HUES6 (cell line): ENCODE measurements at regions not wholly inside any gene's neighbourhood (a gene's known extent, or its start where the extent isn't known, plus 50 kb on each side); places are given as distances from the start of the nearest gene placed in this dataset.

Experiments
- H3K27ac ChIP-seq: 2 replicates; pipeline ENCODE4 v1.7.0; 2013; ENCODE audit warnings: low read depth, mild to moderate bottlenecking, low read length, inconsistent platforms
- H3K27me3 ChIP-seq: 2 replicates; pipeline ENCODE4 v1.6.1; 2013; ENCODE audit warnings: low read length; ENCODE audit not compliant: control insufficient read depth, insufficient read depth
- H3K36me3 ChIP-seq: 2 replicates; pipeline ENCODE4 v1.6.1; 2013; ENCODE audit warnings: low read length; ENCODE audit not compliant: control insufficient read depth, insufficient read depth
- H3K4me1 ChIP-seq: 2 replicates; pipeline ENCODE4 v1.6.1; 2013; ENCODE audit warnings: low read length; ENCODE audit not compliant: control insufficient read depth, insufficient read depth
- H3K4me3 ChIP-seq: 2 replicates; pipeline ENCODE4 v1.5.1; 2013; ENCODE audit warnings: low read depth, low read length
- H3K9ac ChIP-seq: one replicate; pipeline ENCODE4 v1.6.1; 2013; ENCODE audit warnings: mild to moderate bottlenecking, low read length
- H3K9me3 ChIP-seq: 2 replicates; pipeline ENCODE4 v1.6.1; 2013; ENCODE audit warnings: low read depth, low read length; ENCODE audit not compliant: control insufficient read depth, insufficient read depth

DNA sequence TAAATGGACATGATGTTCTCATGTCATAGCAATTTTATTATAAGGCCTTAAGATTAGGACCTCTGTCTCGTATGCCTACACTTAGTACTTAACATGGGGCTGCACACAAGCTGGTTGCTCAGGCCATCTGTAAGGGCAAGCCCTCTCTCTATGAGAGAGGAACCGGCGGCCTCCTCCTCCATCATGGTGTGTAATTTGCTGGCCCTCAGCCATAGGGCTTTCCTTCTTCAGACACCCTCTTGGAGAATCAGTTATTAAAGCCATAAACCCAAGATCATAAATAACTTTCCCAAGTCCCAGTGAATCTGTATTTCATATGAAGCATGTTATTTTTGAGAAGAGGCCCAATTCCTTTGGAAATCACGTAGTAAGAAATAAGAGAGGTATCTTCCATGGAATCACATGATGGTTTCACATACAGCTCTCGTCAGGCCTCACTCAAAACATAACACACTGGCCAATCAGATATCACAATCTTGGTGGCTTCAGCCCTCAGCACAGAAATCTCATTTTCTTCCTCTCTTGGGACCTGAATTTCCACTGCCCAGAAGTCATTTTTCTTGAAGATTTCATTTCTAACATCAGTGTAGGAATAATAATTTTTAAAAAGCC is 92.6 kb downstream of the RDH14 start:
- no peaks in the 10 kb centered on the region for H3K4me1 ChIP-seq
- no peaks in the 10 kb centered on the region for H3K27me3 ChIP-seq
- H3K4me3 ChIP-seq = no peak overlapping the region
- H3K9me3 ChIP-seq = no peaks in the 10 kb centered on the region
- no peak overlapping the region for H3K9ac ChIP-seq
- H3K36me3 ChIP-seq = no peaks in the 10 kb centered on the region
- no peak overlapping the region for H3K27ac ChIP-seq

DNA sequence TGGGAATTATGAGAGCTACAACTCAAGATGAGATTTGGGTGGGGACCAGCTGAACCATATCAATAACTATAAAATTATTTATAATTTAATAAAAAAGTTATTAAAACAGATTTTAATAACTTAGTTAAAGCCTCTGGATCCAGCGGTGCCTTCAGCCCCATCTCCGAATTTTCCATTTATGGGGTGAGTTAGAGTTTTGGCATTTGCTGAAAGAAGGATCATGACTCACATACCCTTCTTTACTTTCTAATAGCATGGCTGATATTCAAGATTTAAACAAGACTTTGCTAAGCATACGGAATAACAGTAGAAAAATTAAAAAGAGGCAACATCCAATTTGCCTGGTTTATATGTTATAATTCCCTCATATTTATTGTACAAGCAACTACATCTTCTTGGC is 94.5 kb downstream of the RDH14 start:
- H3K4me3 ChIP-seq = no peak overlapping the region
- no peak overlapping the region for H3K27ac ChIP-seq
- no peaks in the 10 kb centered on the region for H3K4me1 ChIP-seq
- H3K9me3 ChIP-seq = no peaks in the 10 kb centered on the region
- H3K36me3 ChIP-seq = no peaks in the 10 kb centered on the region
- H3K9ac ChIP-seq = no peak overlapping the region
- H3K27me3 ChIP-seq = no peaks in the 10 kb centered on the region

DNA sequence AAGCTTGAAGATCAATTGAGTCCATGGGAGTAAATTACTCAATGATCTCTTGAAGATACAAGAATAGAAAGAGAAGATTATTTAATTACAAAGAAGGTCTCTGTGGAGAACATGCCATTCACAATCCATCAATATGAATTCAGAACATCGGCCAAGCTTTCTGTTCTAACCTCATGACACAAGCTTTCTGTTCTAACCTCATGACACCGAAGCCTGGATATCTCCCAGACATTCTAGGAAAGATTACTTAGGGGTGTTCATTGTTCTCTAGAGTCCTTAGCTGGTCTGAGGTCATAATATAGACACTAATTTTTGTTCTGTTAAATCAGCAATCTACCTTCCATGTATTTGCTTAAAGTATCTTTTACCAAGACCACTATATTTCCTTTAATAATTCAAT is 95.5 kb downstream of the RDH14 start:
- Histone ChIP-seq H3K27me3 (no peaks in the 10 kb centered on the region), H3K36me3 (no peaks in the 10 kb centered on the region), H3K9ac (no peak overlapping the region), H3K9me3 (no peaks in the 10 kb centered on the region), H3K4me3 (no peak overlapping the region), H3K27ac (no peak overlapping the region), H3K4me1 (no peaks in the 10 kb centered on the region)

DNA sequence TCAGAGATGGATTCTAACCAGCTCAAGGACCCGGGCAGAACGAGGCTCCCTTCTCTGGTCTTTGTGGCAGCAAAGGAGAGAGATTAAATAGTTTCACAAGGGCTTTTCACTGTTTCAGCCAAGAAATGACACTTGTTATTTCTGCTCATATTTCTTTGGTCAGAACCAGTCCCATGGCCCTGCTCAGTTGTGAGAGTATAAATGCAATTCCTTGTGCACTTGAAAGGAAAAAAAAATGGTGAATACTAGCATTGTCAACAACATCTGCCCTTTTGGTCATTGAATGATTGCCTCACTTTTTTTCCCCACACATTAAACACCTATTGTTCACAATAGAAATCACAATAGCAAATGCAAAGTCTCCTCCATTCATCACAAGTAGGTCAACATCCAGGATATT is 104.4 kb downstream of the RDH14 start:
- Histone ChIP-seq H3K27me3 (no peaks in the 10 kb centered on the region), H3K9ac (no peak overlapping the region), H3K27ac (peak overlapping the region; percentile 74; the same call in 1 of the 2 replicates), H3K36me3 (no peaks in the 10 kb centered on the region), H3K4me1 (peaks cover 16% of the 10 kb centered on the region), H3K9me3 (no peaks in the 10 kb centered on the region), H3K4me3 (no peak overlapping the region)

DNA sequence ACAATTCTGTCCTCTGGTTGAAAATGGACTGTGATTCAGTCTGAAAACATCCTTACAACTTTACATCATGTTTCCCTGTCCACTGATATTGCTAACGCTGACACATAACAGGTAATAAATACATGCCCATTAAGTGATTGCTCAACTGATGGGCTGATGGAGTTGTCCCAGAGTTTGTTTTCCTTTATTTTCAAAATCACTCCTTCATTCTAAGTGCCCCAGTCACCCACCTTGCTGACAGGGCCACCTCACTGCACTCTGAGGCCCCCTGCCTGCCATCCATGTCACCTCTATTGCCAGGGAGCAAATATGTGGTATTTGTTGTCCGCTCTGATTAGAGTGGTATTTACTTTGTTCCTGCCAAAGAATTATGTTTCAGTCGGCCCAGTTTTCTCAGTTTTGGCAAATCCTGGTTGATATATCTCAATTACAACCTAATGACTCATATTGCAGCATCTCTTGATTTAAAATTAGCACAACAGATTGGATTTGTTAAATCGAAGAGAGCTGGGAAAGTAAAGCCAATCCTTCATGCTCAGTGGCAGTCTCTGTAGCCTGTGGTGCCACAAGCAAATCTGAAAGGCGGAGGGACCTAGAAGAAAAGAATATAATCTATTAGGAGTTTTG is 105.1 kb downstream of the RDH14 start:
- H3K4me1 ChIP-seq = peaks cover 16% of the 10 kb centered on the region
- no peaks in the 10 kb centered on the region for H3K9me3 ChIP-seq
- no peaks in the 10 kb centered on the region for H3K27me3 ChIP-seq
- H3K4me3 ChIP-seq = no peak overlapping the region
- no peaks in the 10 kb centered on the region for H3K36me3 ChIP-seq
- H3K27ac ChIP-seq = peak overlapping the region; percentile 74; the same call in 1 of the 2 replicates
- H3K9ac ChIP-seq = no peak overlapping the region

DNA sequence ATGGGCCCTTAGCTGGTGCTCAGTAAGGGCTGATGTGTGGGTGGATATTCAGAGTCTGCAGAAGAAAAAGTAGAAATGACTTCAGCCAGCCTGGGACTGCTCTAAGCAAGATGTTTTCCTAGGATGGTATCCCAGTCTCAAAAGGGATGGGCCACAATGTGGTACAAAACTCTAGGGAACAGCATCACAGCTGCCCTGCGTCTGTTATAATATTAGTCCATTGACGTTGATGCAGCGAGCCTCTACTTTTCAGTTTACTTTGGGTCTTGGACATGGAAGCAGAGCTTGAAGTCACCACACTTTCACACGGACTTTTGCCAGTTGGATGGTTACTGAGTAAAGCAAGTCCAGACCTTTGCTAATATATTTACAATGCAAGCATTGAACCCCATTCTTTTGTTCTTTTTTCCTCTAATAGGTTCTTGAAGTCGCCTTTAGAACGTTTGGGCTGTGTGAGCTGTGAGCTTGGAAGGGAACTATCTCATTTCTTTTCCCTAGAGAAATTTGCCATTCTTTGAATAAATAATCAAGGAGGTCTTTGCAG is 105.7 kb downstream of the RDH14 start:
- no peaks in the 10 kb centered on the region for H3K27me3 ChIP-seq
- no peak overlapping the region for H3K27ac ChIP-seq
- H3K4me3 ChIP-seq = no peak overlapping the region
- peaks cover 16% of the 10 kb centered on the region for H3K4me1 ChIP-seq
- no peak overlapping the region for H3K9ac ChIP-seq
- no peaks in the 10 kb centered on the region for H3K9me3 ChIP-seq
- H3K36me3 ChIP-seq = no peaks in the 10 kb centered on the region

DNA sequence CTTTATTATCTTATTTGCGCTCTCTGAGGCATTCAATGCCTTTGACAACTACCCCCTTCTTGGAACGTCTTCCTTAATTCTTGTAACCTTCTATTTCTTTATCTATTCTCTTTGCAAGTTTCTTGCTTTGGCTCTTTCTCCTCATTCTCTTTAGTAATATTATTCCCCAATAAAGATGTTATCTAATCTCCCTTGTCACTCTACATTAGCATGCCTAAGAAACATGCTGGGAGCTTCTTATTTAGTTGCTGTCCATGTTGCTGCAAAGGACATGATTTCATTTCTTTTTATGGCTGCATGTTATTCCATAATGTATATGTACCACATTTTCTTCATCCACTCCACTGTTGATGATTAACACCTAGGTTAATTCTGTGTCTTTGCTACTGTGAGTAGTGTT is 113.7 kb downstream of the RDH14 start:
- no peaks in the 10 kb centered on the region for H3K4me1 ChIP-seq
- no peaks in the 10 kb centered on the region for H3K9me3 ChIP-seq
- H3K4me3 ChIP-seq = no peak overlapping the region
- H3K9ac ChIP-seq = no peak overlapping the region
- no peaks in the 10 kb centered on the region for H3K27me3 ChIP-seq
- no peak overlapping the region for H3K27ac ChIP-seq
- H3K36me3 ChIP-seq = no peaks in the 10 kb centered on the region

DNA sequence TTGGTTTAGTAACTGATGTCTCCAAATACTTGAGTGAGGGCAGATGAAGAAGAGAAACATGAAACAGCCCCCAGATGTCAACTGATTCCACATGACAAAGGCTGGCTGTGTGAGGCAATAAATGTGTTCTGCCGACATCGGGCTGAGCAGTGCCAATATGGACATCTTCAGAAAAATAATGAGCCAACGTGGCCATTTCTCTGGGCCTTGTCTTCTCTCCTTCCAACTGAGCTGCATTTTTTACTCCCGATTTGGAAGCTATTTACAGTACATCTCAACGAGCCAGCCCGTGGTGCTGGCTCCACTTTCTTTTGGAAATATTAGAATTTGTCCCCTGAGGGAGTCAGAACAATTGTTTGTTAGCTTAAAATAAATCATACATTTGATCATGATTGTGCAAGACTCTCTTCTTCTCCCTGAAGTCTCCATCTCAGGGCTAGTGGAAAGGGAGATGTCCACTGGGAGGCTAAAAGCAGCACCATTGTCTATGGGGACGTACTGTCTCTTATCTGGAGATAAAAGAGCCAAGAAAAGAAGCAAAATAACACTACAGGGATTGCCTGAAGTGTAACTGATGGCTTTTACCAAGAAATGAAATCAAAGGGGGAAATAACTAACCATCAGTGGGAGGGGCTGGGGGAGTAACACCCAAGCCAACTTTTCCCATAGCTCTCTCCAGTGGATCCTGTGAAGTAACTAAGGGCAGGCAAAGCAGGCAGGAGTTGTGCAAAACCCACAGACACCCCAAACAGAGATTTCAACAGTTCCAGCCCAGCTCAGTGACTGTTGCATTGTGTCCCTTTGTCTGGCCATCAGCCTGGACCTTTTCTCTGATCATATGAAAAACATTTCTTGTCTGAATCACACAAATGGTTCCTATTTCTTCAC is 114.8 kb downstream of the RDH14 start:
- Histone ChIP-seq H3K4me1 (no peaks in the 10 kb centered on the region), H3K36me3 (no peaks in the 10 kb centered on the region), H3K27me3 (no peaks in the 10 kb centered on the region), H3K4me3 (no peak overlapping the region), H3K9me3 (no peaks in the 10 kb centered on the region), H3K9ac (no peak overlapping the region), H3K27ac (no peak overlapping the region)

DNA sequence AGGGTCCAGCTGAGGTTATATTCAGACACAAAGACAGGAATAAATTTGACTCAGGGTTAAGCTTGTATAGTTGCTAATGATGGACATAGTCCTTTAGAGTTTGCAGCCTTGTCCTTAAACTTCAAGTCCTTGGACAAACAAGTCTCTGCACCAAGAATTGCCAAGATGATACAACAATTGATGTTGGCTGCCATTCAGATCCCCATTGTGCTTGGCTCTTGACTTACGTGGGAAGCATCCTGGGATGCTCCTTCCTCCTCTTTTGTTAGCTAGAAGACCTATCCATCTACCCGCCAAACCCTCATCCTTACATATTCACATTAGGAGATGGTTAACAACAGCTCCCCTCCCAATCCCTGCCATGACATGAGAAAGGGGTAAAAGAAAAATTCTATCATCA is 115.6 kb downstream of the RDH14 start:
- Histone ChIP-seq H3K27ac (no peak overlapping the region), H3K9me3 (no peaks in the 10 kb centered on the region)

DNA sequence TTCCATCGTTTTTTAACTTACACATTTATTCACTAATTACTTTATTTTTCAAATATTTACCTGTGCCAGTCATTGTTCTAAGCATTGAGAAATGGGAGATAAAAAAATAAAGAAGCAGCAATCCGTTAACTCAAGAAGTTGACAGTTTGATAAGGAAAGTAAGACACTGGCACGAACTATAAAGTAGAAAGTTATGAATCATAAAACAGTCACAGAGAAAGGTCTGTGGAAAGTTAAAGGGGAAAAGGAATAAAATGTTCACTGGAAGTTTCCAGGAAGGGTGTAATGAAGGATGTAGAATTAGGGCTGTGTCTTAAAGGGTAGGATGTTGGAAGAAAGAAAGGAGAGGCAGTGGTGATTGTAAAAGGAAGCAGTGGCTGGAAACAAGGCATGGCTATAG is 118.9 kb downstream of the RDH14 start:
- H3K27ac ChIP-seq = no peak overlapping the region
- no peaks in the 10 kb centered on the region for H3K9me3 ChIP-seq
- no peaks in the 10 kb centered on the region for H3K36me3 ChIP-seq
- H3K4me1 ChIP-seq = no peaks in the 10 kb centered on the region
- H3K27me3 ChIP-seq = no peaks in the 10 kb centered on the region
- no peak overlapping the region for H3K9ac ChIP-seq
- H3K4me3 ChIP-seq = no peak overlapping the region

More for the DNA sequence above, 115.6 kb downstream of the RDH14 start:
- H3K4me1 ChIP-seq = no peaks in the 10 kb centered on the region
- no peak overlapping the region for H3K9ac ChIP-seq
- no peak overlapping the region for H3K4me3 ChIP-seq
- H3K36me3 ChIP-seq = no peaks in the 10 kb centered on the region
- no peaks in the 10 kb centered on the region for H3K27me3 ChIP-seq

DNA sequence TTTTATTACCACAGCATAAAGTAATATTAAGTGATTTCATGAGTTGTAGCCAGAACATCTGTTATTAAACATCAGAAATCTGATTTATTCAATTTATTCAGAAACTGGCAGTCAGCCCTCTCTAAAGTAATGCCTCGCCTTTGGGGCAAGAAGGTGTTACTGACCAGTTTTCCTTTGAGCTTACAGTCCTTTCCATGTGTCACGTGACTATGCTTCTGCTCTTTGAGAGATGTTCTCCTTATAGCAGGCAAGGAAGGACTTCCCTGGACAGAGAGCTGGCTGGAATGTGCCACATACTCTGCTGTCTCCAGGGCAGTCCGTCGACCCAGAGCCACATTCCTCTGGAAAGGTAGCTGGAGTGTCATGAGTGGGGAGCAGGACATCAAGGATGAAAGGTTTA is 119.7 kb downstream of the RDH14 start:
- Histone ChIP-seq H3K9ac (no peak overlapping the region), H3K4me3 (no peak overlapping the region), H3K4me1 (no peaks in the 10 kb centered on the region), H3K36me3 (no peaks in the 10 kb centered on the region), H3K27ac (no peak overlapping the region), H3K27me3 (no peaks in the 10 kb centered on the region), H3K9me3 (no peaks in the 10 kb centered on the region)
